GM10266 (cell line): ENCODE measurements at regions not wholly inside any gene's neighbourhood (a gene's known extent, or its start where the extent isn't known, plus 50 kb on each side); places are given as distances from the start of the nearest gene placed in this dataset.

Experiments used
- DNase-seq: peaks from one replicate; pipeline ENCODE4 v3.0.0; 2012; ENCODE audit errors: extremely low spot score
- TF ChIP-seq, protein P1 (sequence below): IDR thresholded peaks from 2 replicates; pipeline ENCODE4 v1.5.1; 2012; ENCODE audit warnings: mild to moderate bottlenecking, low read depth; ENCODE audit not compliant: control insufficient read depth, insufficient read depth; ENCODE audit errors: missing control alignments

- DNase-seq = no peak
- TF ChIP-seq, protein P1, sequence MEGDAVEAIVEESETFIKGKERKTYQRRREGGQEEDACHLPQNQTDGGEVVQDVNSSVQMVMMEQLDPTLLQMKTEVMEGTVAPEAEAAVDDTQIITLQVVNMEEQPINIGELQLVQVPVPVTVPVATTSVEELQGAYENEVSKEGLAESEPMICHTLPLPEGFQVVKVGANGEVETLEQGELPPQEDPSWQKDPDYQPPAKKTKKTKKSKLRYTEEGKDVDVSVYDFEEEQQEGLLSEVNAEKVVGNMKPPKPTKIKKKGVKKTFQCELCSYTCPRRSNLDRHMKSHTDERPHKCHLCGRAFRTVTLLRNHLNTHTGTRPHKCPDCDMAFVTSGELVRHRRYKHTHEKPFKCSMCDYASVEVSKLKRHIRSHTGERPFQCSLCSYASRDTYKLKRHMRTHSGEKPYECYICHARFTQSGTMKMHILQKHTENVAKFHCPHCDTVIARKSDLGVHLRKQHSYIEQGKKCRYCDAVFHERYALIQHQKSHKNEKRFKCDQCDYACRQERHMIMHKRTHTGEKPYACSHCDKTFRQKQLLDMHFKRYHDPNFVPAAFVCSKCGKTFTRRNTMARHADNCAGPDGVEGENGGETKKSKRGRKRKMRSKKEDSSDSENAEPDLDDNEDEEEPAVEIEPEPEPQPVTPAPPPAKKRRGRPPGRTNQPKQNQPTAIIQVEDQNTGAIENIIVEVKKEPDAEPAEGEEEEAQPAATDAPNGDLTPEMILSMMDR = no peak
Observed at GRCh38 chr9:12054235-12054634, 639.0 kb upstream of the TYRP1 start.

DNA sequence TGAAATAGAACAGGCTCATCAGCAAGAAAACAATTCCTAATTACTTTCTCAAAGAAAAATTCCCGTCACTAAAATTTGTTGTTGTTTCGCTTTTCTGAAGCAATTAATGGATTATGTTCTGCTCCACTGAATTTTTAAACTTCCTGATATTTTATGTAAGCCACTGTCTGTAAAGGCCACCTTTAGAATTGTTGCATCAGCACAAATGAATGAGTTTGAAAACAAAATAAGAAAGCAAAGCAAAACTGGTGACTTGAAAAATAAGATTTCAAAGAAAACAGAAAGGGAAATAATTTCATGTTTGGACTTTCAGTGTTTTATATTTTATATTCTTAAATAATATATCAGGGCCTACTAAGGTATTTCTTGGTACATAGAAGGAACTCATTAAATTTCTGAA lies 636.3 kb upstream of the TYRP1 start:
- DNase-seq = no peak
- TF ChIP-seq, protein P1 = no peak

- TF ChIP-seq, protein P1 = no peak
Observed at GRCh38 chr9:12060067-12060466, 633.1 kb upstream of the TYRP1 start.

DNA sequence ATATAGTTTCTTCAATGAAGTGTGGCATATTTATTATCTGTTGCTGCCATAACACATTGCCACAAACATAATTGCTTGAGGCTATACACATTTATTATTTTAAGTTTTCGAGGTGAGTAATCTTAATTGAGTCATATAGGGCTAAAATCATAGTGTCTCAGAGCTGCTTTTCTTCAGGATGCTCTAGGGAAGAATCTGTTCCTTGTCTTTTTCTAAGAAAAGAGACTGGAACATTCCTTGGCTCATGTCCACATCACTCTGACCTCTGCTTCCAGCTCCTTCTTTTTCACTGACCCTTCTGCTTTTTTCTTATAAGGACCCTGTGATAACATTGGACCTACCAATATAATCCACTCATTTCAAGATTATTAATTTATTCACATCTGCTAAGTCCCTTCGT lies 632.4 kb upstream of the TYRP1 start:
- TF ChIP-seq, protein P1 = no peak
- DNase-seq = no peak

More at GRCh38 chr9:12060067-12060466, 633.1 kb upstream of the TYRP1 start:
- no peak for DNase-seq

GRCh38 chr9:12065050-12065449 lies 628.1 kb upstream of the TYRP1 start:
- no peak for DNase-seq
- TF ChIP-seq, protein P1 = no peak

DNA sequence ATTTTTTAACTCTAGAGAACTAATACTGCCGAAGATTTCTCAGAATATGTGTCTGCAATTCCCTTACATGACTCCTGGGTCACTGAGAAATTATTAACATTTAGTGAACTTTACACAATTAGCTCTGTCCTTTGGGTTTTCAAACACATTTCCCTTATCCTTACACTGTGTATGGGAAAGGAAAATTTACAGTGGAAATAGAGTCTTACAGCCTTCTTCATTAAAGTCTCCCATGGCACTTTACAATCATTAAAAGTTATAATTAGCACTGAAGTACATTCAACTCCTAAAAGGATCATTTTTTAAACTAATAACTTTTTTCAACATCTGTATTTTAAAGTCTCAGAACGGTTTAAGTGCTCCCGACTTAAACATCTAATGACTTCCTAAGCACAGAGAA lies 627.5 kb upstream of the TYRP1 start:
- TF ChIP-seq, protein P1 = no peak
- no peak for DNase-seq

DNA sequence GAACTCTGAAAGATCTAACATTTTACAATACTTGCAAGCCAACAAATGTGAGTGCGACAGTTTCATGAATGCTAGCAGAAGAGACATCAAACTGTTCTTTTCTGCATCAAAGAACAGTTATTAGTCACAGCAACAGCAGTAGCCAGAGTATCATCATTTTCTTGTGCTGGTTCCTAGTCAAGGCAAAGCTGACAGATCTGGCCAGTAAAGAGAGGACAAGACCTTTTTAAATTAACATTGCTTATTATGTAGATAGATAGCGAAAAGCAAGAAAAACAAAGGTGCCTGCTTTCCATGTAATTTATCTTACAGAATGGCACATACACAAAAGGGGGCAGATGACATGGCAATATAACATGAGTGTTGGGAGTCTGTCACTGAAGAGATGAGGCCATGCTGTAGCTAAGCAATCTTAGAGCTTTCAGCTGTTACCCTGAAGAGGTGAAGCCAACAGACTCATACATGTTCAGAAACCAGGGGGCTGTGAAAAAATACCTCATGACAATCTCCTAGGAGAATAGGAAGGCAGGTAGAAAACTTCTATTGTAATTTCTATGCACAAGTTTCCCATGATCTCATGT lies 626.6 kb upstream of the TYRP1 start:
- TF ChIP-seq, protein P1 = no peak
- no peak for DNase-seq
